H1 (cell line): ENCODE measurements at regions not wholly inside any gene's neighbourhood (a gene's known extent, or its start where the extent isn't known, plus 50 kb on each side); places are given as distances from the start of the nearest gene placed in this dataset.

Source experiments
- CTCF ChIA-PET: fragments of 300-600 bp; sonication (Branson Sonifier 250); formaldehyde crosslinking; loops from one replicate; lab custom pipeline; 2021; ENCODE audit not compliant: partially characterized antibody; lab: Charles Lee
- POLR2A ChIA-PET: fragments of 300-600 bp; sonication (Branson Sonifier 250); formaldehyde crosslinking; loops from one replicate; lab custom pipeline; 2021; ENCODE audit warnings: inconsistent platforms; ENCODE audit not compliant: partially characterized antibody; lab: Charles Lee
- DNase-seq, 2 experiments: peaks; one replicate each; pipeline versions ENCODE4 v3.0.0 to v3.0.0-alpha.2; 2010 to 2022; ENCODE audit warnings: low spot score in 2 of 2, low read depth in 1 of 2, mixed read lengths in 1 of 2
- FAIRE-seq: peaks from 2 replicates; lab custom pipeline; 2011; peaks lifted over from hg19 to GRCh38; lab: Jason Lieb, UNC
- H2AFZ ChIP-seq: 2 replicates; pipeline ENCODE4 v1.8.1; 2012; ENCODE audit warnings: low read length, inconsistent platforms
- H2AK5ac ChIP-seq: 2 replicates; pipeline ENCODE4 v1.6.1; 2013; ENCODE audit warnings: low read depth, low read length
- H2BK120ac ChIP-seq: replicated peaks from 2 replicates; pipeline ENCODE3; 2013; ENCODE audit warnings: low read depth, low read length, inconsistent platforms
- H2BK12ac ChIP-seq: 2 replicates; pipeline ENCODE4 v1.6.1; 2013; ENCODE audit warnings: low read depth, low read length
- H2BK15ac ChIP-seq: 2 replicates; pipeline ENCODE4 v1.6.1; 2013; ENCODE audit warnings: low read length
- H2BK20ac ChIP-seq: 2 replicates; pipeline ENCODE4 v1.6.1; 2013; ENCODE audit warnings: low read length
- H2BK5ac ChIP-seq: 2 replicates; pipeline ENCODE4 v1.6.1; 2013; ENCODE audit warnings: low read depth, low read length
- H3K14ac ChIP-seq: 2 replicates; pipeline ENCODE4 v1.6.1; 2013; ENCODE audit warnings: inconsistent platforms; ENCODE audit not compliant: insufficient read length
- H3K18ac ChIP-seq: 2 replicates; pipeline ENCODE4 v1.6.1; 2013; ENCODE audit warnings: low read length; ENCODE audit errors: extremely low read depth
- H3K23ac ChIP-seq: 2 replicates; pipeline ENCODE4 v1.6.1; 2013; ENCODE audit warnings: inconsistent platforms; ENCODE audit not compliant: insufficient read length
- H3K23me2 ChIP-seq: 2 replicates; pipeline ENCODE4 v1.6.1; 2013; ENCODE audit warnings: low read depth, low read length
- H3K27ac ChIP-seq: 2 replicates; pipeline ENCODE4 v1.6.1; 2011; ENCODE audit warnings: low read depth, low read length, inconsistent platforms
- H3K27me3 ChIP-seq, 4 experiments: replicated peaks in 1 of 4; 1 replicate in 1 of 4; 2 replicates in 3 of 4; pipeline versions ENCODE4 v1.6.1 to v1.8.1; 2011 to 2013; ENCODE audit warnings: low read length in 3 of 4, mild to moderate bottlenecking in 3 of 4, inconsistent platforms in 2 of 4, mixed read lengths in 2 of 4, moderate library complexity in 1 of 4; ENCODE audit not compliant: control insufficient read depth in 3 of 4, insufficient read depth in 3 of 4; ENCODE audit errors: extremely low read depth in 1 of 4
- H3K36me3 ChIP-seq, 4 experiments: 2 replicates each; pipeline versions ENCODE4 v1.6.1 to v1.8.1; 2011 to 2013; ENCODE audit warnings: mild to moderate bottlenecking in 4 of 4, low read length in 3 of 4, moderate library complexity in 2 of 4, control low read depth in 1 of 4, inconsistent platforms in 1 of 4; ENCODE audit not compliant: insufficient read depth in 4 of 4, control insufficient read depth in 2 of 4
- H3K4ac ChIP-seq: replicated peaks from 2 replicates; pipeline ENCODE3; 2013; ENCODE audit warnings: low read length, low read depth, mixed read lengths, inconsistent platforms; ENCODE audit not compliant: insufficient read length
- H3K4me1 ChIP-seq, 4 experiments: replicated peaks in 1 of 4; 1 replicate in 1 of 4; 2 replicates in 3 of 4; pipeline versions ENCODE4 v1.6.1 to v1.8.1; 2011 to 2013; ENCODE audit warnings: low read length in 3 of 4, inconsistent platforms in 2 of 4, mixed read lengths in 1 of 4; ENCODE audit not compliant: insufficient read depth in 4 of 4, control insufficient read depth in 3 of 4
- H3K4me2 ChIP-seq, 2 experiments: 2 replicates each; pipeline versions ENCODE4 v1.6.1 to v1.8.1; 2011 to 2013; ENCODE audit warnings: low read depth in 2 of 2, low read length in 2 of 2, control low read depth in 1 of 2, inconsistent platforms in 1 of 2, mild to moderate bottlenecking in 1 of 2; ENCODE audit not compliant: insufficient read depth in 1 of 2
- H3K4me3 ChIP-seq, 4 experiments: fragments of 200-600, 300-600 bp in 1 of 4; sonication (generic), shearing (Covaris generic), sonication (Bioruptor Twin) in 1 of 4; 2 replicates each; pipeline versions ENCODE4 v1.5.1 to v1.8.1; 2011 to 2016; ENCODE audit warnings: low read length in 4 of 4, low read depth in 3 of 4, control low read depth in 2 of 4, inconsistent platforms in 2 of 4, mild to moderate bottlenecking in 2 of 4, mixed read lengths in 1 of 4, moderate library complexity in 1 of 4; ENCODE audit not compliant: insufficient read depth in 2 of 4; ENCODE audit errors: extremely low read depth in 1 of 4
- H3K56ac ChIP-seq: replicated peaks from 2 replicates; pipeline ENCODE3; 2013; ENCODE audit warnings: low read depth, mild to moderate bottlenecking, mixed read lengths, low read length, inconsistent platforms; ENCODE audit not compliant: insufficient read length
- H3K79me1 ChIP-seq: 2 replicates; pipeline ENCODE4 v1.6.1; 2013; ENCODE audit warnings: low read depth, low read length, control low read depth
- H3K79me2 ChIP-seq, 2 experiments: 2 replicates each; pipeline versions ENCODE4 v1.6.1 to v1.8.1; 2012 to 2013; ENCODE audit warnings: low read length in 2 of 2, mild to moderate bottlenecking in 2 of 2, inconsistent platforms in 1 of 2; ENCODE audit not compliant: insufficient read depth in 2 of 2, control insufficient read depth in 1 of 2
- H3K9ac ChIP-seq, 4 experiments: replicated peaks in 1 of 4; 1 replicate in 1 of 4; 2 replicates in 3 of 4; pipeline versions ENCODE4 v1.6.1 to v1.8.1; 2011 to 2013; ENCODE audit warnings: low read depth in 3 of 4, low read length in 3 of 4, control low read depth in 2 of 4, mild to moderate bottlenecking in 2 of 4, moderate library complexity in 2 of 4, inconsistent platforms in 1 of 4; ENCODE audit errors: extremely low read depth in 1 of 4
- H3K9me3 ChIP-seq, 2 experiments: 2 replicates each; pipeline versions ENCODE4 v1.6.1 to v1.8.1; 2012 to 2013; ENCODE audit warnings: mild to moderate bottlenecking in 2 of 2, moderate library complexity in 2 of 2, control low read depth in 1 of 2, inconsistent platforms in 1 of 2, low read depth in 1 of 2, low read length in 1 of 2, mixed read lengths in 1 of 2; ENCODE audit not compliant: insufficient read depth in 2 of 2
- H4K20me1 ChIP-seq, 2 experiments: replicated peaks in 1 of 2; 2 replicates each; pipeline versions ENCODE3 to v1.8.1; 2011 to 2013; ENCODE audit warnings: inconsistent platforms in 2 of 2, low read length in 2 of 2, mild to moderate bottlenecking in 1 of 2; ENCODE audit not compliant: insufficient read depth in 2 of 2, control insufficient read depth in 1 of 2
- H4K5ac ChIP-seq: 2 replicates; pipeline ENCODE4 v1.6.1; 2013; ENCODE audit warnings: low read length, low read depth, mixed read lengths, inconsistent platforms; ENCODE audit not compliant: insufficient read length
- H4K8ac ChIP-seq: 2 replicates; pipeline ENCODE4 v1.8.0; 2013; ENCODE audit warnings: mild to moderate bottlenecking, moderate library complexity, low read length, inconsistent platforms; ENCODE audit not compliant: insufficient read depth; ENCODE audit errors: extremely low read depth
- H4K91ac ChIP-seq: replicated peaks from 2 replicates; pipeline ENCODE3; 2013; ENCODE audit warnings: low read length, mixed read lengths, inconsistent platforms; ENCODE audit not compliant: insufficient read length
- ATF3 ChIP-seq: IDR thresholded peaks from 2 replicates; pipeline ENCODE4 v1.6.1; 2011; ENCODE audit warnings: low read depth, mild to moderate bottlenecking, low read length; ENCODE audit not compliant: insufficient read depth
- CREB1 ChIP-seq: IDR thresholded peaks from 2 replicates; pipeline ENCODE4 v1.6.1; 2012; ENCODE audit warnings: inconsistent platforms
- CTBP2 ChIP-seq: IDR thresholded peaks from 2 replicates; pipeline ENCODE4 v1.7.0; 2011; ENCODE audit warnings: borderline replicate concordance, mild to moderate bottlenecking, moderate library complexity, mixed read lengths, low read length; ENCODE audit not compliant: insufficient read depth, insufficient read length
- E2F6 ChIP-seq: IDR thresholded peaks from 2 replicates; pipeline ENCODE4 v1.6.1; 2012; ENCODE audit warnings: inconsistent platforms
- FOSL1 ChIP-seq: IDR thresholded peaks from 2 replicates; pipeline ENCODE4 v1.6.1; 2011; ENCODE audit warnings: mild to moderate bottlenecking, low read depth, low read length, moderate library complexity; ENCODE audit not compliant: insufficient read depth
- GTF2F1 ChIP-seq: IDR thresholded peaks from 2 replicates; pipeline ENCODE4 v1.6.1; 2012; ENCODE audit warnings: low read depth, low read length, improper control_type of control experiment, borderline replicate concordance
- JUND ChIP-seq: IDR thresholded peaks from 2 replicates; pipeline ENCODE4 v1.6.1; 2011; ENCODE audit warnings: mild to moderate bottlenecking, improper control_type of control experiment, low read length
- KDM1A ChIP-seq: fragments of 200-600, 300-600 bp; sonication (generic); IDR thresholded peaks from 2 replicates; pipeline ENCODE4 v1.7.1; 2016; ENCODE audit warnings: mild to moderate bottlenecking, low read length, borderline replicate concordance
- NANOG ChIP-seq: IDR thresholded peaks from 2 replicates; pipeline ENCODE4 v1.6.1; 2011; ENCODE audit warnings: low read length, low read depth, mild to moderate bottlenecking, inconsistent platforms; ENCODE audit not compliant: insufficient read depth, poor library complexity, severe bottlenecking
- PHF8 ChIP-seq: fragments of 200-600 bp; sonication (generic); conservative IDR thresholded peaks from 2 replicates; pipeline ENCODE4 v1.7.1; 2012; ENCODE audit warnings: low read depth, mild to moderate bottlenecking, inconsistent platforms, low read length, moderate library complexity
- RBBP5 ChIP-seq: IDR thresholded peaks from 2 replicates; pipeline ENCODE4 v1.7.1; 2012; ENCODE audit warnings: low read depth, mild to moderate bottlenecking, inconsistent platforms, low read length, moderate library complexity, borderline replicate concordance
- SP1 ChIP-seq: IDR thresholded peaks from 2 replicates; pipeline ENCODE4 v1.6.1; 2011; ENCODE audit warnings: low read depth, low read length
- WGBS, 2 experiments: shearing (Covaris generic) in 1 of 2; methylation state at CpG; one replicate each; pipeline versions ENCODE4 v1.1.6 to v1.1.7; 2013 to 2015; ENCODE audit warnings: low lambda C conversion rate in 2 of 2, mixed read lengths in 2 of 2, inconsistent platforms in 1 of 2, low coverage in 1 of 2, missing lambda C conversion rate in 1 of 2; ENCODE audit not compliant: insufficient replicate concordance in 2 of 2, insufficient coverage in 1 of 2, insufficient read length in 1 of 2; ENCODE audit errors: extremely low coverage in 1 of 2, missing lambda C conversion rate in 1 of 2; 5-methylcytosine and 5-hydroxymethylcytosine counted together

DNA sequence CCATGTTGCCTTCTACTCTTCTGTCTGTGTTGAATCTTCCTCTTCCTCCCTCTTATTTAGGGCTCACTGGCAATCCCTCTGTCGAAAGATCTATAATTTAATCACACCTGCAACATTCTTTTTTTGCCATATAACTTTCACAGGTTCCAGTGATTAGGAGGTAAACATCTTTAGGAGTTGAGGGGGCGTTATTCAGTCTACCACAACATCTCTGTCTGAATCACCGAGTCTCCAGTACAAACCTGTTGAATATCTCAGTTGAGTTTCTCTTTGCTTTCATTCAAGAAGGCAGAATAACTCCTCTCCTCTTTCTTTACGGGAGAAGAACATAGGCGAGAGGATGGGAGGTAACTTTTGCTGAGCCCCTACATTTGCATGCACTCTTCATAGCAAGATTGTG lies 101.9 kb upstream of the CDC42BPA start:
- H3K4me2 ChIP-seq, result 0 out of 4 replicates have a peak overlapping the region, but pooled peaks of 1 of the 2 experiments have one; percentile 17
- H3K4me3 ChIP-seq, result no peak overlapping the region
- H2BK12ac ChIP-seq, result no peak overlapping the region
- no peaks in the 10 kb centered on the region for H3K79me1 ChIP-seq
- no peak overlapping the region for H2BK20ac ChIP-seq
- H4K8ac ChIP-seq, result no peak overlapping the region
- FAIRE-seq (no peak), DNase-seq (no peak)
- H2AFZ ChIP-seq, result no peak overlapping the region
- no peak overlapping the region for H3K56ac ChIP-seq
- CTCF ChIA-PET, result interaction anchor here (0.6 to 0.9 kb wide), 3 partner anchors 9 to 215 kb away, joined by 3 to 5 read pairs (median 3); no protein-coding TSS in a partner anchor
- no peak overlapping the region for H3K4ac ChIP-seq
- no peaks in the 10 kb centered on the region for H3K36me3 ChIP-seq
- H3K23ac ChIP-seq, result no peak overlapping the region
- no peaks in the 10 kb centered on the region for H3K9me3 ChIP-seq
- no peaks in the 10 kb centered on the region for H3K4me1 ChIP-seq
- H2BK5ac ChIP-seq, result no peak overlapping the region
- no peak overlapping the region for H2BK15ac ChIP-seq
- H3K79me2 ChIP-seq, result no peaks in the 10 kb centered on the region
- no peak overlapping the region for H2AK5ac ChIP-seq
- H4K5ac ChIP-seq, result no peak overlapping the region
- H3K14ac ChIP-seq, result no peak overlapping the region
- 83% methylated on average over 5 of the region's 5 CpGs; no CpG with 5 or more reads in 1 of the 2 experiments for WGBS, 2 experiments
- POLR2A ChIA-PET, result no interaction called here
- no peaks in the 10 kb centered on the region for H3K23me2 ChIP-seq
- no peak overlapping the region for H3K9ac ChIP-seq
- H3K18ac ChIP-seq, result no peak overlapping the region
- no peak overlapping the region for H3K27ac ChIP-seq
- no peak overlapping the region for H2BK120ac ChIP-seq
- no peak overlapping the region for H4K91ac ChIP-seq
- H3K27me3 ChIP-seq, result no peaks in the 10 kb centered on the region
- H4K20me1 ChIP-seq, result no peaks in the 10 kb centered on the region
- TF ChIP-seq KDM1A (no peak), GTF2F1 (no peak), JUND (no peak), RBBP5 (no peak), E2F6 (no peak), SP1 (no peak), CREB1 (no peak), NANOG (no peak), CTBP2 (no peak), FOSL1 (no peak), ATF3 (no peak), PHF8 (no peak)
